Keratinocyte (primary cell): ENCODE measurements at regions not wholly inside any gene's neighbourhood (a gene's known extent, or its start where the extent isn't known, plus 50 kb on each side); places are given as distances from the start of the nearest gene placed in this dataset.

ENCODE experiments used
- DNase-seq: peaks from one replicate; pipeline ENCODE4 v3.0.0-alpha.2; 2011; ENCODE audit warnings: low read depth, missing footprints, low spot score
- FAIRE-seq: peaks from 2 replicates; lab custom pipeline; 2011; peaks lifted over from hg19 to GRCh38; lab: Jason Lieb, UNC
- H2AFZ ChIP-seq: 2 replicates; pipeline ENCODE4 v1.6.0; 2012; ENCODE audit warnings: low read length, control low read depth, inconsistent platforms; ENCODE audit not compliant: control insufficient read depth
- H3K27ac ChIP-seq: 2 replicates; pipeline ENCODE4 v1.5.1; 2011; ENCODE audit warnings: low read length; ENCODE audit not compliant: control insufficient read depth, insufficient read depth
- H3K27me3 ChIP-seq: 3 replicates; pipeline ENCODE4 v1.6.0; 2011; ENCODE audit warnings: low read length; ENCODE audit not compliant: control insufficient read depth, insufficient read depth; ENCODE audit errors: extremely low read depth
- H3K36me3 ChIP-seq, 2 experiments: 2 replicates in 1 of 2; 3 replicates in 1 of 2; pipeline ENCODE4 v1.5.1; 2011; ENCODE audit warnings: low read length in 2 of 2, mild to moderate bottlenecking in 1 of 2; ENCODE audit not compliant: control insufficient read depth in 2 of 2, insufficient read depth in 2 of 2; ENCODE audit errors: extremely low read depth in 1 of 2
- H3K4me1 ChIP-seq: 3 replicates; pipeline ENCODE4 v1.5.1; 2011; ENCODE audit warnings: low read length; ENCODE audit not compliant: control insufficient read depth, insufficient read depth; ENCODE audit errors: extremely low read depth
- H3K4me2 ChIP-seq: 3 replicates; pipeline ENCODE4 v1.6.0; 2011; ENCODE audit warnings: low read depth, low read length; ENCODE audit not compliant: control insufficient read depth, insufficient read depth; ENCODE audit errors: extremely low read depth
- H3K4me3 ChIP-seq, 3 experiments: fragments of 200-600 bp in 1 of 3; sonication (generic) in 1 of 3; 2 replicates in 2 of 3; 3 replicates in 1 of 3; pipeline ENCODE4 v1.5.1; 2011 to 2016; ENCODE audit warnings: low read length in 3 of 3, mild to moderate bottlenecking in 3 of 3, control low read depth in 2 of 3, inconsistent platforms in 1 of 3, low read depth in 1 of 3, mixed read lengths in 1 of 3, mixed run types in 1 of 3, moderate library complexity in 1 of 3; ENCODE audit not compliant: control insufficient read depth in 2 of 3, insufficient read depth in 2 of 3; ENCODE audit errors: extremely low read depth in 1 of 3
- H3K79me2 ChIP-seq: 2 replicates; pipeline ENCODE4 v1.6.0; 2012; ENCODE audit warnings: low read length; ENCODE audit not compliant: control insufficient read depth, insufficient read depth
- H3K9ac ChIP-seq: 3 replicates; pipeline ENCODE4 v1.6.0; 2011; ENCODE audit warnings: low read length; ENCODE audit not compliant: control insufficient read depth, insufficient read depth; ENCODE audit errors: extremely low read depth
- H3K9me1 ChIP-seq: 3 replicates; pipeline ENCODE4 v1.6.0; 2011; ENCODE audit warnings: low read length; ENCODE audit not compliant: control insufficient read depth, insufficient read depth; ENCODE audit errors: extremely low read depth
- H3K9me3 ChIP-seq: 2 replicates; pipeline ENCODE4 v1.5.1; 2012; ENCODE audit warnings: low read depth, low read length; ENCODE audit not compliant: control insufficient read depth
- H4K20me1 ChIP-seq: 3 replicates; pipeline ENCODE4 v1.6.0; 2011; ENCODE audit warnings: low read length; ENCODE audit not compliant: control insufficient read depth, insufficient read depth; ENCODE audit errors: extremely low read depth
- EZH2 ChIP-seq: IDR thresholded peaks from one replicate; pipeline ENCODE4 v1.6.1; 2012; ENCODE audit warnings: inconsistent platforms, mild to moderate bottlenecking, low read length, moderate library complexity
- dilution Hi-C: fragments of 300-500 bp; cut with MboI; formaldehyde crosslinking; loops from one replicate; pipeline ENCODE4 v1.7.0; 2020; ENCODE audit warnings: low sequenced_read_pairs; ENCODE audit not compliant: extremely low pct_ligation_motif_present
- TF ChIP-seq, protein P1 (sequence below), 3 experiments: IDR thresholded peaks in 1 of 3; conservative IDR thresholded peaks in 1 of 3; optimal IDR thresholded peaks in 1 of 3; 2 replicates in 2 of 3; 3 replicates in 1 of 3; pipeline versions ENCODE3 to v1.5.1; 2011; ENCODE audit warnings: low read length in 3 of 3, mild to moderate bottlenecking in 3 of 3, moderate library complexity in 2 of 3, control low read depth in 1 of 3, inconsistent platforms in 1 of 3; ENCODE audit not compliant: insufficient read depth in 2 of 3; ENCODE audit errors: extremely low read depth in 1 of 3

DNA sequence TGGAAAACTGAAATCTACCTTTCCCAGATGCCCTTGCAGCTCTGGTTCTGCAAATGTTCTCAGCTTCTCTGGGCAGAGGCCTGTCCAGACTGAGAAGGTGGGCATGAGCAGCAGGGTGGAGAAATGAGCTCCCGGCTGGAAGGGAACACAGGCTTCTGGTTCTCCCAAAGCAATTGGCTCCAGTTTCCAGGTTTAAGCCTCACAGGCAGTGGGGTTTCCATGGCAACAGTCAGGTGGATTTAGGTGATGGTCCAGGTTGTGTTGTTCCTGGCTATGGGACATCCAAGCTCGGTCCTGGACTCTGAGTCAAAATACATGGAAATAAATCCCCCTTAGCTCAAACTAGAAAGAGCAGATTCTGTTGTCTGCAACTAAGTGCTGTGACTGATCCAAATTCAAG is 94.6 kb upstream of the IQSEC1 start:
- dilution Hi-C loops: no loop called here
- H3K27ac ChIP-seq: no peak overlapping the region
- H2AFZ ChIP-seq: no peak overlapping the region
- H4K20me1 ChIP-seq: no peaks in the 10 kb centered on the region
- no peaks in the 10 kb centered on the region for H3K4me1 ChIP-seq
- H3K9me3 ChIP-seq: no peaks in the 10 kb centered on the region
- no peak overlapping the region for H3K4me3 ChIP-seq
- H3K27me3 ChIP-seq: peaks cover 8% of the 10 kb centered on the region
- no peaks in the 10 kb centered on the region for H3K9me1 ChIP-seq
- H3K4me2 ChIP-seq: no peak overlapping the region
- no peaks in the 10 kb centered on the region for H3K79me2 ChIP-seq
- no peak for FAIRE-seq
- no peak overlapping the region for H3K9ac ChIP-seq
- TF ChIP-seq, protein P1, sequence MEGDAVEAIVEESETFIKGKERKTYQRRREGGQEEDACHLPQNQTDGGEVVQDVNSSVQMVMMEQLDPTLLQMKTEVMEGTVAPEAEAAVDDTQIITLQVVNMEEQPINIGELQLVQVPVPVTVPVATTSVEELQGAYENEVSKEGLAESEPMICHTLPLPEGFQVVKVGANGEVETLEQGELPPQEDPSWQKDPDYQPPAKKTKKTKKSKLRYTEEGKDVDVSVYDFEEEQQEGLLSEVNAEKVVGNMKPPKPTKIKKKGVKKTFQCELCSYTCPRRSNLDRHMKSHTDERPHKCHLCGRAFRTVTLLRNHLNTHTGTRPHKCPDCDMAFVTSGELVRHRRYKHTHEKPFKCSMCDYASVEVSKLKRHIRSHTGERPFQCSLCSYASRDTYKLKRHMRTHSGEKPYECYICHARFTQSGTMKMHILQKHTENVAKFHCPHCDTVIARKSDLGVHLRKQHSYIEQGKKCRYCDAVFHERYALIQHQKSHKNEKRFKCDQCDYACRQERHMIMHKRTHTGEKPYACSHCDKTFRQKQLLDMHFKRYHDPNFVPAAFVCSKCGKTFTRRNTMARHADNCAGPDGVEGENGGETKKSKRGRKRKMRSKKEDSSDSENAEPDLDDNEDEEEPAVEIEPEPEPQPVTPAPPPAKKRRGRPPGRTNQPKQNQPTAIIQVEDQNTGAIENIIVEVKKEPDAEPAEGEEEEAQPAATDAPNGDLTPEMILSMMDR (optimal IDR thresholded peaks at IDR 0.05 in 1 of 3, IDR thresholded peaks at IDR 0.05 in 1 of 3, conservative IDR thresholded peaks at IDR 0.05 in 1 of 3; ENCODE audit: extremely low read depth in 1 of 3, insufficient read depth in 2 of 3, low read length in 3 of 3): no peak
- no peak for TF ChIP-seq EZH2
- no peaks in the 10 kb centered on the region for H3K36me3 ChIP-seq
- no peak for DNase-seq

DNA sequence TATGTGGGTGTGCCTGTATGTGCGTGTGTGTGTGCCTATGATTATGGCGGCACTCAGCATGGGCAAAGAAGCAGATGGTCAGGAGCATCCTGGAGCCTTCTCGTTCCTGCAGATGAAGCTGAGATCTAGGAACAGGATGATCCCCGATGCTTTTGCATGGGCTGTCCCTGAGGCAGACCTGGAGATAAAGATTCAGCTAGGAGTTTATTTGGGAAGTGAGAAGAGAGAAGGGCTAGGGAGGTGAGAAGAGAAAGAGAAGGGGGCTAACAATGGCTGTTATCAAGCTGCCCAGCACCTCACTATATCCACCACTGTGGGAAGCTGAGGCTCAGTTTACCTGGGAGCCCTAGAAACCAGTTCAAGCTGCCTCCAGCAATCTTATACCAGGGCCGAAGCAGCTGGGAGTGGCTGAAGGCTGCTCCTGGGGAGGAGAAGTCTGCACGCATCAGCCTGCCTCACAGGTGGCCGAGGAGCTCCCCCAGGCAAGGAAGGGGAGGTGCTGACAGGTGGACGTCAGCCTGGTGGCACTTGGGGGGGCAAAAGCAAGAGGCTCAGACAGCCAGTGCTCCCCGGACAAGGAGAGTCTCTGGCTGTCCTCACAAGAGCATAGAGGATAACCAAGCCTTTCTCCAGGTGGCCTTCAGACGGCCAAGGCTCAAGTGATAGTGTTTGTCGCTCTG is 94.0 kb upstream of the IQSEC1 start:
- H3K79me2 ChIP-seq: no peaks in the 10 kb centered on the region
- TF ChIP-seq, protein P1 (optimal IDR thresholded peaks at IDR 0.05 in 1 of 3, IDR thresholded peaks at IDR 0.05 in 1 of 3, conservative IDR thresholded peaks at IDR 0.05 in 1 of 3; ENCODE audit: extremely low read depth in 1 of 3, insufficient read depth in 2 of 3, low read length in 3 of 3): no peak
- TF ChIP-seq EZH2: no peak
- DNase-seq (no peak), FAIRE-seq (no peak)
- dilution Hi-C loops: no loop called here
- no peak overlapping the region for H2AFZ ChIP-seq
- no peak overlapping the region for H3K4me2 ChIP-seq
- no peak overlapping the region for H3K4me3 ChIP-seq
- H3K27me3 ChIP-seq: peaks cover 8% of the 10 kb centered on the region
- no peaks in the 10 kb centered on the region for H3K9me3 ChIP-seq
- H3K27ac ChIP-seq: no peak overlapping the region
- H3K36me3 ChIP-seq: no peaks in the 10 kb centered on the region
- no peaks in the 10 kb centered on the region for H3K4me1 ChIP-seq
- H4K20me1 ChIP-seq: no peaks in the 10 kb centered on the region
- no peak overlapping the region for H3K9ac ChIP-seq
- H3K9me1 ChIP-seq: no peaks in the 10 kb centered on the region
